AG09319 (cell line): ENCODE measurements at regions not wholly inside any gene's neighbourhood (a gene's known extent, or its start where the extent isn't known, plus 50 kb on each side); places are given as distances from the start of the nearest gene placed in this dataset.

Source experiments
- DNase-seq: peaks from one replicate; pipeline ENCODE4 v3.0.0-alpha.2; 2010; ENCODE audit warnings: low read depth; ENCODE audit errors: extremely low read depth
- TF ChIP-seq, protein P1 (sequence below): IDR thresholded peaks from 2 replicates; pipeline ENCODE4 v1.5.1; 2011; ENCODE audit warnings: low read depth, mild to moderate bottlenecking, inconsistent platforms, low read length, moderate library complexity

DNA sequence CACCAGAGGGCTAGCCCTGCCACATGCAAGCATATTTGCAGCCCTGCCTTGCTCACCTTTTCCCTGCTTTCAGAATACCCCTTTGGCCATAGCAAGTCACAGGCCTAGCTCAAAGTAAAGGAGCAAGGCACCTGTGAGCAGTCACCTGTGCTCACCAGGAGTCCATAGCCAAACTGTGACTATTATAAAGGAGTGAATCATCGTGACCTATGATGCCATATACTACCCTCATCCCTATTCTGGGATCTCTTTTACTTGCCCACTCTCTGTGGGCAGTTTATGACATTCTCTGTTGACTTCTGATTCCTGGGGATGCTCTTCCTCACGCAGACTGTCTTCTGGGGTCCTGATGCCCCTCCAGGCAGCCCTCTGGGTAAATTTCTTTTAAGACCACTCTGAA is 200.5 kb upstream of the NLRP1 start:
- TF ChIP-seq, protein P1, sequence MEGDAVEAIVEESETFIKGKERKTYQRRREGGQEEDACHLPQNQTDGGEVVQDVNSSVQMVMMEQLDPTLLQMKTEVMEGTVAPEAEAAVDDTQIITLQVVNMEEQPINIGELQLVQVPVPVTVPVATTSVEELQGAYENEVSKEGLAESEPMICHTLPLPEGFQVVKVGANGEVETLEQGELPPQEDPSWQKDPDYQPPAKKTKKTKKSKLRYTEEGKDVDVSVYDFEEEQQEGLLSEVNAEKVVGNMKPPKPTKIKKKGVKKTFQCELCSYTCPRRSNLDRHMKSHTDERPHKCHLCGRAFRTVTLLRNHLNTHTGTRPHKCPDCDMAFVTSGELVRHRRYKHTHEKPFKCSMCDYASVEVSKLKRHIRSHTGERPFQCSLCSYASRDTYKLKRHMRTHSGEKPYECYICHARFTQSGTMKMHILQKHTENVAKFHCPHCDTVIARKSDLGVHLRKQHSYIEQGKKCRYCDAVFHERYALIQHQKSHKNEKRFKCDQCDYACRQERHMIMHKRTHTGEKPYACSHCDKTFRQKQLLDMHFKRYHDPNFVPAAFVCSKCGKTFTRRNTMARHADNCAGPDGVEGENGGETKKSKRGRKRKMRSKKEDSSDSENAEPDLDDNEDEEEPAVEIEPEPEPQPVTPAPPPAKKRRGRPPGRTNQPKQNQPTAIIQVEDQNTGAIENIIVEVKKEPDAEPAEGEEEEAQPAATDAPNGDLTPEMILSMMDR = no peak
- no peak for DNase-seq

GRCh38 chr17:5785338-5785737 is 201.0 kb upstream of the NLRP1 start:
- no peak for DNase-seq
- TF ChIP-seq, protein P1 = no peak

GRCh38 chr17:5785867-5786509 is 201.7 kb upstream of the NLRP1 start:
- TF ChIP-seq, protein P1 = peak; percentile 1
- no peak for DNase-seq

- no peak for DNase-seq
- TF ChIP-seq, protein P1 = no peak
Measured at GRCh38 chr17:5786510-5786875, 202.2 kb upstream of the NLRP1 start.

GRCh38 chr17:5788266-5788900 is 204.1 kb upstream of the NLRP1 start:
- TF ChIP-seq, protein P1 = no peak
- DNase-seq = no peak

GRCh38 chr17:5789528-5789927 is 205.2 kb upstream of the NLRP1 start:
- DNase-seq = no peak

GRCh38 chr17:5793157-5793556 is 208.8 kb upstream of the NLRP1 start:
- no peak for DNase-seq
- TF ChIP-seq, protein P1 = no peak; the same call in 1 of the 2 replicates

More at GRCh38 chr17:5789528-5789927, 205.2 kb upstream of the NLRP1 start:
- TF ChIP-seq, protein P1 = no peak
